Transverse colon (tissue), 4 donors: ENCODE measurements at regions not wholly inside any gene's neighbourhood (a gene's known extent, or its start where the extent isn't known, plus 50 kb on each side); places are given as distances from the start of the nearest gene placed in this dataset.
"Not testable (repeated sequence)": the region's sequence is repeated elsewhere in the genome, so short reads cannot be mapped to it uniquely, and the experiment has no call there.

ENCODE experiments used
- DNase-seq: peaks from one replicate; pipeline ENCODE4 v3.0.0-alpha.2; 2019
- H3K27ac ChIP-seq, 4 donors: fragments of 200-600 bp; sonication (generic); 2 replicates each; pipeline ENCODE4 v1.5.1; 2016 to 2018; ENCODE audit warnings: inconsistent platforms in 4 of 4
- H3K27me3 ChIP-seq: fragments of 200-600 bp; sonication (generic); 2 replicates; pipeline ENCODE4 v1.5.1; 2017; ENCODE audit warnings: inconsistent platforms
- H3K36me3 ChIP-seq, 4 donors: fragments of 200-600 bp; sonication (generic); 2 replicates each; pipeline ENCODE4 v1.5.1; 2017 to 2019; ENCODE audit warnings: inconsistent platforms in 4 of 4
- H3K4me1 ChIP-seq, 4 donors: fragments of 200-600 bp; sonication (generic); 2 replicates each; pipeline ENCODE4 v1.5.1; 2017 to 2020; ENCODE audit warnings: inconsistent platforms in 4 of 4
- H3K4me3 ChIP-seq, 4 donors: fragments of 200-600 bp; sonication (generic); 1 replicate in 1 of 4; 2 replicates in 3 of 4; pipeline versions ENCODE4 v1.5.1 to v1.6.1; 2017 to 2019; ENCODE audit warnings: inconsistent platforms in 4 of 4
- H3K9me3 ChIP-seq, 2 donors: fragments of 200-600 bp; sonication (generic); 2 replicates each; pipeline ENCODE4 v1.5.1; 2017 to 2019; ENCODE audit warnings: inconsistent platforms in 2 of 2
- CTCF ChIP-seq, 5 experiments: fragments of 200-600 bp in 3 of 5; fragments of 450-650 bp in 2 of 5; sonication (generic) in 3 of 5; IDR thresholded peaks; 1 replicate in 2 of 5; 2 replicates in 3 of 5; pipeline ENCODE4 v1.5.1; 2016 to 2017; ENCODE audit warnings: antibody characterized with exemption in 5 of 5, inconsistent platforms in 3 of 5, mild to moderate bottlenecking in 2 of 5, moderate library complexity in 1 of 5
- EP300 ChIP-seq: sonication (generic); formaldehyde crosslinking; IDR thresholded peaks from one replicate; pipeline ENCODE4 v1.6.1; 2017; ENCODE audit warnings: antibody characterized with exemption, low read depth
- POLR2A ChIP-seq: fragments of 450-650 bp; IDR thresholded peaks from one replicate; pipeline ENCODE4 v1.6.1; 2016; ENCODE audit warnings: antibody characterized with exemption, mild to moderate bottlenecking, moderate library complexity
- POLR2AphosphoS5 ChIP-seq, 3 donors: sonication (generic); formaldehyde crosslinking; IDR thresholded peaks; one replicate each; pipeline ENCODE4 v1.6.1; 2016; ENCODE audit warnings: antibody characterized with exemption in 3 of 3
- WGBS, 2 donors: methylation state at CpG; one replicate each; pipeline ENCODE4 v1.1.5; 2018; ENCODE audit warnings: low coverage in 1 of 2; 5-methylcytosine and 5-hydroxymethylcytosine counted together
- in situ Hi-C, 4 donors: fragments of 200-750 bp; cut with MboI; loops; one replicate each; pipeline versions ENCODE4 v1.15.0 to v1.15.1; 2017; ENCODE audit warnings: low sequenced_read_pairs in 3 of 4, low pct_ligation_motif_present in 1 of 4, low pct_unique_long_range_greater_than_20kb in 1 of 4
- intact Hi-C: fragments of 100-400 bp; cut with DNase I; formaldehyde crosslinking; loops from one replicate; pipeline ENCODE4 v1.15.1; 2023; ENCODE audit warnings: low total_unique reads

GRCh38 chr2:208892203-208892602, 485.6 kb downstream of the PTH2R start:
- no peak for TF ChIP-seq POLR2A
- no peak for TF ChIP-seq CTCF (IDR thresholded peaks at IDR 0.05)
- no peak for TF ChIP-seq EP300
- TF ChIP-seq POLR2AphosphoS5 (IDR thresholded peaks at IDR 0.05) = no peak
- no peaks in the 10 kb centered on the region for H3K27me3 ChIP-seq
- intact Hi-C loops (no loop called here), in situ Hi-C loops (no loop called here)
- H3K36me3 ChIP-seq = no peaks in the 10 kb centered on the region
- H3K27ac ChIP-seq = no peak overlapping the region
- no peaks in the 10 kb centered on the region for H3K9me3 ChIP-seq
- no peak for DNase-seq
- H3K4me3 ChIP-seq = no peak overlapping the region
- H3K4me1 ChIP-seq = no peaks in the 10 kb centered on the region

GRCh38 chr2:208906330-208906729, 499.7 kb downstream of the PTH2R start:
- Histone ChIP-seq H3K27me3 (no peaks in the 10 kb centered on the region), H3K27ac (no peak overlapping the region), H3K4me3 (no peak overlapping the region), H3K4me1 (no peaks in the 10 kb centered on the region), H3K36me3 (no peaks in the 10 kb centered on the region), H3K9me3 (no peaks in the 10 kb centered on the region)
- DNase-seq = no peak
- TF ChIP-seq POLR2A (no peak), EP300 (no peak), POLR2AphosphoS5 (IDR thresholded peaks at IDR 0.05) (no peak), CTCF (IDR thresholded peaks at IDR 0.05) (no peak)
- in situ Hi-C loops (no loop called here), intact Hi-C loops (no loop called here)
- WGBS, 2 donors = 79% methylated on average over 1 of the region's 1 CpG; no CpG with 5 or more reads in 1 of the 2 donors

- 83 to 89% methylated on average over 1 to 4 of the region's 4 CpGs for WGBS, 2 donors
- TF ChIP-seq CTCF (IDR thresholded peaks at IDR 0.05) = no peak
- TF ChIP-seq EP300 = no peak
- TF ChIP-seq POLR2AphosphoS5 (IDR thresholded peaks at IDR 0.05) = no peak
- TF ChIP-seq POLR2A = no peak
- in situ Hi-C loops (no loop called here), intact Hi-C loops (no loop called here)
- Histone ChIP-seq H3K4me3 (no peak overlapping the region), H3K27me3 (no peaks in the 10 kb centered on the region), H3K4me1 (no peaks in the 10 kb centered on the region), H3K36me3 (no peaks in the 10 kb centered on the region), H3K9me3 (no peaks in the 10 kb centered on the region), H3K27ac (no peak overlapping the region)
- no peak for DNase-seq
These were observed 508.4 kb upstream of the MAP2 start for GRCh38 chr2:208915401-208915800.

GRCh38 chr2:208916881-208917280, 507.0 kb upstream of the MAP2 start:
- Histone ChIP-seq H3K36me3 (no peaks in the 10 kb centered on the region), H3K27ac (no peak overlapping the region), H3K27me3 (no peaks in the 10 kb centered on the region), H3K4me1 (no peaks in the 10 kb centered on the region), H3K9me3 (no peaks in the 10 kb centered on the region), H3K4me3 (no peak overlapping the region)
- DNase-seq = no peak
- WGBS, 2 donors = 50 to 53% methylated on average over 2 of the region's 2 CpGs
- intact Hi-C loops (no loop called here), in situ Hi-C loops (no loop called here)
- TF ChIP-seq CTCF (IDR thresholded peaks at IDR 0.05) (no peak), EP300 (no peak)

- H3K4me1 ChIP-seq, H3K36me3 ChIP-seq, in situ Hi-C loops, intact Hi-C loops, H3K27ac ChIP-seq, H3K9me3 ChIP-seq, DNase-seq, H3K4me3 ChIP-seq, H3K27me3 ChIP-seq: not testable (repeated sequence)
- 100% methylated on average over 1 of the region's 1 CpG for WGBS, 2 donors
These were observed 502.5 kb upstream of the MAP2 start for GRCh38 chr2:208921358-208921757.
